Panc1 (cell line): ENCODE measurements at regions not wholly inside any gene's neighbourhood (a gene's known extent, or its start where the extent isn't known, plus 50 kb on each side); places are given as distances from the start of the nearest gene placed in this dataset.
"Not testable (repeated sequence)": the region's sequence is repeated elsewhere in the genome, so short reads cannot be mapped to it uniquely, and the experiment has no call there.

Experiments used
- ATAC-seq: fragments of 200-7000 bp; cut with Tn5 transposase; 2 replicates; pipeline ENCODE4 v1.9.1; 2020; ENCODE audit warnings: mild to moderate bottlenecking, moderate library complexity
- BruUV-seq: library from RNA; stranded (reverse); fragments of 400-500 nt; replicated peaks from 2 replicates; lab custom pipeline; 2021; lab: Mats Ljungman, UMichigan
- CTCF ChIA-PET: fragments of 300-600 bp; sonication (Branson Sonifier 250); formaldehyde crosslinking; loops from one replicate; lab custom pipeline; 2022; ENCODE audit warnings: antibody characterized with exemption; lab: Charles Lee
- POLR2A ChIA-PET: fragments of 300-600 bp; sonication (Branson Sonifier 250); formaldehyde crosslinking; loops from one replicate; lab custom pipeline; 2022; ENCODE audit warnings: antibody characterized with exemption; lab: Charles Lee
- DNase-seq: peaks from one replicate; pipeline ENCODE4 v3.0.0-alpha.2; 2010; ENCODE audit warnings: low read depth, low spot score
- H3K27ac ChIP-seq: 2 replicates; pipeline ENCODE4 v1.5.1; 2011; ENCODE audit warnings: mild to moderate bottlenecking, low read length, inconsistent platforms
- H3K27me3 ChIP-seq: fragments of 200-500 bp; sonication (Bioruptor generic); 2 replicates; pipeline ENCODE4 v1.6.0; 2014; ENCODE audit warnings: low read length, inconsistent platforms; ENCODE audit not compliant: control insufficient read depth, insufficient read depth
- H3K36me3 ChIP-seq: fragments of 200-500 bp; sonication (Bioruptor generic); 2 replicates; pipeline ENCODE4 v1.5.1; 2014; ENCODE audit warnings: inconsistent platforms, mild to moderate bottlenecking, low read length, moderate library complexity; ENCODE audit not compliant: control insufficient read depth, insufficient read depth
- H3K4me1 ChIP-seq: 2 replicates; pipeline ENCODE4 v1.5.1; 2011; ENCODE audit warnings: inconsistent platforms, mild to moderate bottlenecking, low read length, moderate library complexity; ENCODE audit not compliant: control insufficient read depth, insufficient read depth
- H3K4me3 ChIP-seq, 2 experiments: 2 replicates each; pipeline ENCODE4 v1.5.1; 2011 to 2012; ENCODE audit warnings: low read depth in 2 of 2, low read length in 2 of 2, mild to moderate bottlenecking in 2 of 2, inconsistent platforms in 1 of 2, moderate library complexity in 1 of 2
- H3K9me3 ChIP-seq: fragments of 200-500 bp; sonication (Bioruptor generic); 2 replicates; pipeline ENCODE4 v1.5.1; 2014; ENCODE audit warnings: low read depth, mild to moderate bottlenecking, inconsistent platforms, low read length, moderate library complexity; ENCODE audit not compliant: control insufficient read depth, insufficient read depth
- POLR2AphosphoS5 ChIP-seq: IDR thresholded peaks from 2 replicates; pipeline ENCODE4 v1.6.1; 2012; ENCODE audit warnings: mild to moderate bottlenecking, low read depth, low read length, moderate library complexity
- SIN3A ChIP-seq: IDR thresholded peaks from 2 replicates; pipeline ENCODE4 v1.6.1; 2012; ENCODE audit warnings: low read depth, mild to moderate bottlenecking, low read length, moderate library complexity, borderline replicate concordance; ENCODE audit not compliant: insufficient read depth
- TCF7L2 ChIP-seq: IDR thresholded peaks from 2 replicates; pipeline ENCODE4 v1.6.1; 2011; ENCODE audit warnings: mild to moderate bottlenecking, low read depth, low read length, inconsistent platforms
- in situ Hi-C: cut with HindIII; loops from 2 replicates; pipeline ENCODE4 v1.10.0; 2016; ENCODE audit warnings: low sequenced_read_pairs, low pct_unique_long_range_greater_than_20kb
- intact Hi-C: fragments of 100-400 bp; cut with micrococcal nuclease; formaldehyde crosslinking; loops from one replicate; pipeline ENCODE4 v1.10.0; 2022; ENCODE audit not compliant: unreplicated experiment
- TF ChIP-seq, protein P1 (sequence below): fragments of 450-650 bp; IDR thresholded peaks from 2 replicates; pipeline ENCODE4 v1.5.1; 2017; ENCODE audit warnings: mild to moderate bottlenecking
- TF ChIP-seq, protein P2 (sequence below), 2 experiments: IDR thresholded peaks; 2 replicates each; pipeline ENCODE4 v1.6.1; 2011 to 2012; ENCODE audit warnings: low read depth in 2 of 2, control low read depth in 1 of 2, low read length in 1 of 2, mild to moderate bottlenecking in 1 of 2, moderate library complexity in 1 of 2; ENCODE audit not compliant: insufficient read depth in 1 of 2

DNA sequence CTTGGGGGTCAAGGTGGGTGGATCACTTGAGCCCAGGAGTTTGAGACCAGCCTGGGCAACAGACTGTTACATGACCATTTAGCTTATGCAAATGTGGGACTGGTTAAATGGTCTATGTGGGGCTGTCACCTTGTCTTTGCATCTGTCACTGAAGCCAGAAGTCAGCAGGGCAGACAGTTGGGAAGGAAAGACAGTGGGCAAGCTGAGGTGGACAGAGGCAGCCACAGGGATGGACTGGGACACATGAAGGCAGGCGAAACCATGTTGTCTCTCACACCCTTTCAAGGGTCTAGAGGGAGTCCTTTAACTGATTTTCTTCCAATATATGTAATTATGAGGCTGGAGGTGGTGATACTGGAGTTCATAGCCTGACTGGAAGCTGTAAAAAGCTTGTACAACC, 426.4 kb downstream of the TMEM121 start:
- Histone ChIP-seq H3K4me3 (no peak overlapping the region), H3K27me3 (no peaks in the 10 kb centered on the region), H3K36me3 (no peaks in the 10 kb centered on the region), H3K27ac (no peak overlapping the region), H3K4me1 (no peaks in the 10 kb centered on the region), H3K9me3 (no peaks in the 10 kb centered on the region)
- intact Hi-C loops (no loop called here), in situ Hi-C loops (no loop called here)
- POLR2A ChIA-PET = no interaction called here
- ATAC-seq (no peak), DNase-seq (no peak)
- no peak for TF ChIP-seq SIN3A
- TF ChIP-seq TCF7L2 = no peak
- TF ChIP-seq POLR2AphosphoS5 = no peak
- TF ChIP-seq, protein P1, sequence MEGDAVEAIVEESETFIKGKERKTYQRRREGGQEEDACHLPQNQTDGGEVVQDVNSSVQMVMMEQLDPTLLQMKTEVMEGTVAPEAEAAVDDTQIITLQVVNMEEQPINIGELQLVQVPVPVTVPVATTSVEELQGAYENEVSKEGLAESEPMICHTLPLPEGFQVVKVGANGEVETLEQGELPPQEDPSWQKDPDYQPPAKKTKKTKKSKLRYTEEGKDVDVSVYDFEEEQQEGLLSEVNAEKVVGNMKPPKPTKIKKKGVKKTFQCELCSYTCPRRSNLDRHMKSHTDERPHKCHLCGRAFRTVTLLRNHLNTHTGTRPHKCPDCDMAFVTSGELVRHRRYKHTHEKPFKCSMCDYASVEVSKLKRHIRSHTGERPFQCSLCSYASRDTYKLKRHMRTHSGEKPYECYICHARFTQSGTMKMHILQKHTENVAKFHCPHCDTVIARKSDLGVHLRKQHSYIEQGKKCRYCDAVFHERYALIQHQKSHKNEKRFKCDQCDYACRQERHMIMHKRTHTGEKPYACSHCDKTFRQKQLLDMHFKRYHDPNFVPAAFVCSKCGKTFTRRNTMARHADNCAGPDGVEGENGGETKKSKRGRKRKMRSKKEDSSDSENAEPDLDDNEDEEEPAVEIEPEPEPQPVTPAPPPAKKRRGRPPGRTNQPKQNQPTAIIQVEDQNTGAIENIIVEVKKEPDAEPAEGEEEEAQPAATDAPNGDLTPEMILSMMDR = no peak
- TF ChIP-seq, protein P2, sequence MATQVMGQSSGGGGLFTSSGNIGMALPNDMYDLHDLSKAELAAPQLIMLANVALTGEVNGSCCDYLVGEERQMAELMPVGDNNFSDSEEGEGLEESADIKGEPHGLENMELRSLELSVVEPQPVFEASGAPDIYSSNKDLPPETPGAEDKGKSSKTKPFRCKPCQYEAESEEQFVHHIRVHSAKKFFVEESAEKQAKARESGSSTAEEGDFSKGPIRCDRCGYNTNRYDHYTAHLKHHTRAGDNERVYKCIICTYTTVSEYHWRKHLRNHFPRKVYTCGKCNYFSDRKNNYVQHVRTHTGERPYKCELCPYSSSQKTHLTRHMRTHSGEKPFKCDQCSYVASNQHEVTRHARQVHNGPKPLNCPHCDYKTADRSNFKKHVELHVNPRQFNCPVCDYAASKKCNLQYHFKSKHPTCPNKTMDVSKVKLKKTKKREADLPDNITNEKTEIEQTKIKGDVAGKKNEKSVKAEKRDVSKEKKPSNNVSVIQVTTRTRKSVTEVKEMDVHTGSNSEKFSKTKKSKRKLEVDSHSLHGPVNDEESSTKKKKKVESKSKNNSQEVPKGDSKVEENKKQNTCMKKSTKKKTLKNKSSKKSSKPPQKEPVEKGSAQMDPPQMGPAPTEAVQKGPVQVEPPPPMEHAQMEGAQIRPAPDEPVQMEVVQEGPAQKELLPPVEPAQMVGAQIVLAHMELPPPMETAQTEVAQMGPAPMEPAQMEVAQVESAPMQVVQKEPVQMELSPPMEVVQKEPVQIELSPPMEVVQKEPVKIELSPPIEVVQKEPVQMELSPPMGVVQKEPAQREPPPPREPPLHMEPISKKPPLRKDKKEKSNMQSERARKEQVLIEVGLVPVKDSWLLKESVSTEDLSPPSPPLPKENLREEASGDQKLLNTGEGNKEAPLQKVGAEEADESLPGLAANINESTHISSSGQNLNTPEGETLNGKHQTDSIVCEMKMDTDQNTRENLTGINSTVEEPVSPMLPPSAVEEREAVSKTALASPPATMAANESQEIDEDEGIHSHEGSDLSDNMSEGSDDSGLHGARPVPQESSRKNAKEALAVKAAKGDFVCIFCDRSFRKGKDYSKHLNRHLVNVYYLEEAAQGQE (IDR thresholded peaks at IDR 0.05; ENCODE audit: insufficient read depth in 1 of 2, low read depth in 2 of 2, low read length in 1 of 2) = no peak
- CTCF ChIA-PET = no interaction called here
- no TSS peak for BruUV-seq

DNA sequence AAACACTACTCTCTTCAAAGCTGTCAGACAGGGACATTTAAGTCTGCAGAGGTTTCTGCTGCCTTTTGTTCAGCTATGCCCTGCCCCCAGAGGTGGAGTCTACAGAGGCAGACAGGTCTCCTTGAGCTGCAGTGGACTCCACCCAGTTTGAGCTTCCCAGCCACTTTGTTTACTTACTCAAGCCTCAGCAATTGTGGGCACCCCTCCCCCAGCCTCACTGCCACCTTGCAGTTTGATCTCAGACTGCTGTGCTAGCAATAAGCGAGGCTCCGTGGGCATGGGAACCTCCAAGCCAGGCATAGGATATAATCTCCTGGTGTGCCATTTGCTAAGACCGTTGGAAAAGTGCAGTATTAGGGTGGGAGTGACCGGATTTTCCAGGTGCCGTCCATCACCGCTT, 435.2 kb downstream of the TMEM121 start:
- CTCF ChIA-PET, H3K9me3 ChIP-seq, intact Hi-C loops, H3K27me3 ChIP-seq, ATAC-seq, H3K27ac ChIP-seq, H3K36me3 ChIP-seq, DNase-seq, H3K4me3 ChIP-seq, H3K4me1 ChIP-seq, in situ Hi-C loops, BruUV-seq: not testable (repeated sequence)
- POLR2A ChIA-PET = interaction anchor here (0.7 kb wide), 1 partner anchor 44 kb away, joined by 3 read pairs; no protein-coding TSS in a partner anchor

DNA sequence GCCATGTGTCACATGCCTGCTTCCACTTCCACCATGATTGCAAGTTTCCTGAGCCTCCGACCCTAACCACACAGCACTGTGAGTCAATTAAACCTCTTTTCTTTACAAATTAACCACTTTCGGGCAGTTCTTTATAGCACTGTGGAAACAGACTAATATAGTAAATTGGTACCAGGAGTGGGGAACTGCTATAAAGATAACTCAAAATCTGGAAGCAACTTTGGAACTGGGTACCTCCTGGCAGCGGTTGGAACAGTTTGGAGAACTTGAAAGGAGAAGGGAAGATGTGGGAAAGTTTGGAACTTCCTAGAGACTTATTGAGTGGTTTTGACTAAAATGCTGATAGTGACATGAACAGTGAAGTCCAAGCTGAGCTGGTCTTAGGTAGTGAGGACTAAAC, 436.1 kb downstream of the TMEM121 start:
- Histone ChIP-seq H3K27me3 (no peaks in the 10 kb centered on the region), H3K9me3 (no peaks in the 10 kb centered on the region), H3K36me3 (no peaks in the 10 kb centered on the region), H3K4me3 (no peak overlapping the region), H3K4me1 (no peaks in the 10 kb centered on the region), H3K27ac (no peak overlapping the region)
- intact Hi-C loops = no loop called here
- ChIA-PET CTCF (no interaction called here), POLR2A (no interaction called here)
- BruUV-seq = no TSS peak
- no peak for DNase-seq
- TF ChIP-seq POLR2AphosphoS5 = no peak
- no peak for TF ChIP-seq SIN3A
- TF ChIP-seq, protein P2 (IDR thresholded peaks at IDR 0.05; ENCODE audit: insufficient read depth in 1 of 2, low read depth in 2 of 2, low read length in 1 of 2) = no peak
- TF ChIP-seq, protein P1 = no peak
- TF ChIP-seq TCF7L2 = no peak
- ATAC-seq = no peak
- in situ Hi-C loops = no loop called here
